A549 (cell line): ENCODE measurements at regions not wholly inside any gene's neighbourhood (a gene's known extent, or its start where the extent isn't known, plus 50 kb on each side); places are given as distances from the start of the nearest gene placed in this dataset.
"Not testable (repeated sequence)": the region's sequence is repeated elsewhere in the genome, so short reads cannot be mapped to it uniquely, and the experiment has no call there.

ENCODE experiments used
- ATAC-seq, 2 experiments: fragments of 200-7000 bp in 1 of 2; fragments of >200 bp in 1 of 2; cut with Nextera tagmentation in 1 of 2; cut with Tn5 transposase in 1 of 2; 3 replicates each; pipeline versions ENCODE4 v1.8.0 to v1.9.1; 2018 to 2020; ENCODE audit warnings: mild to moderate bottlenecking in 1 of 2, moderate library complexity in 1 of 2
- CTCF ChIA-PET: fragments of 300-600 bp; sonication (Branson Sonifier 250); formaldehyde crosslinking; extraction: SDS; loops from one replicate; lab custom pipeline; 2021; ENCODE audit warnings: antibody characterized with exemption, inconsistent platforms; lab: Yijun Ruan, JAX
- POLR2A ChIA-PET: fragments of 350-600 bp; formaldehyde crosslinking; extraction: SDS; loops from one replicate; lab custom pipeline; 2021; ENCODE audit warnings: antibody characterized with exemption, inconsistent platforms; lab: Yijun Ruan, JAX
- DNase-seq, 2 experiments: peaks; one replicate each; pipeline versions ENCODE4 v3.0.0 to v3.0.0-alpha.2; 2011 to 2016; ENCODE audit warnings: low read depth in 1 of 2, low spot score in 1 of 2
- FAIRE-seq: peaks from 2 replicates; lab custom pipeline; 2011; peaks lifted over from hg19 to GRCh38; lab: Jason Lieb, UNC
- H3K27ac ChIP-seq, 2 experiments: fragments of >200 bp; sonication (Bioruptor Twin); formaldehyde crosslinking; 3 replicates each; pipeline ENCODE4 v1.5.1; 2016 to 2017
- H3K4me1 ChIP-seq: fragments of >200 bp; sonication (Bioruptor Twin); formaldehyde crosslinking; 3 replicates; pipeline ENCODE4 v1.6.1; 2016
- H3K4me2 ChIP-seq: fragments of >200 bp; sonication (Bioruptor Twin); formaldehyde crosslinking; 3 replicates; pipeline ENCODE4 v1.6.1; 2016
- H3K4me3 ChIP-seq: fragments of >200 bp; sonication (Bioruptor Twin); formaldehyde crosslinking; 3 replicates; pipeline ENCODE4 v1.5.1; 2016
- H3K9me3 ChIP-seq: fragments of >200 bp; sonication (Bioruptor Twin); formaldehyde crosslinking; 3 replicates; pipeline ENCODE4 v1.6.1; 2016
- BCL3 ChIP-seq: fragments of >200 bp; sonication (Bioruptor Twin); formaldehyde crosslinking; IDR thresholded peaks from 3 replicates; pipeline ENCODE4 v1.6.1; 2016
- ELK1 ChIP-seq: fragments of 150-350 bp; IDR thresholded peaks from 2 replicates; pipeline ENCODE4 v1.6.1; 2014; ENCODE audit warnings: low read depth, mild to moderate bottlenecking, low read length
- EP300 ChIP-seq, 2 experiments: fragments of >200 bp; sonication (Bioruptor Twin); formaldehyde crosslinking; IDR thresholded peaks; 2 replicates in 1 of 2; 3 replicates in 1 of 2; pipeline ENCODE4 v1.6.1; 2016 to 2017
- FOXS1 ChIP-seq: fragments of 250-450 bp; sonication (Bioruptor Pico); IDR thresholded peaks from 2 replicates; pipeline ENCODE4 v1.5.0; 2020; ENCODE audit warnings: mild to moderate bottlenecking, moderate library complexity
- HEYL ChIP-seq: fragments of 250-450 bp; sonication (Bioruptor Pico); IDR thresholded peaks from 2 replicates; pipeline ENCODE4 v1.8.0; 2021; ENCODE audit warnings: mild to moderate bottlenecking, moderate library complexity
- HOXA7 ChIP-seq: fragments of 250-450 bp; sonication (Bioruptor Pico); IDR thresholded peaks from 2 replicates; pipeline ENCODE4 v1.5.0; 2020; ENCODE audit warnings: mild to moderate bottlenecking, moderate library complexity
- MAZ ChIP-seq: fragments of 150-350 bp; IDR thresholded peaks from 2 replicates; pipeline ENCODE4 v1.6.1; 2014; ENCODE audit warnings: antibody characterized with exemption, low read depth, low read length, borderline replicate concordance
- MYC ChIP-seq: IDR thresholded peaks from 2 replicates; pipeline ENCODE4 v1.6.1; 2012; ENCODE audit warnings: mild to moderate bottlenecking, inconsistent platforms, low read length, improper control_type of control experiment, borderline replicate concordance
- NPAS2 ChIP-seq: fragments of 250-450 bp; sonication (Bioruptor Pico); IDR thresholded peaks from 2 replicates; pipeline ENCODE4 v1.8.0; 2022; ENCODE audit warnings: mild to moderate bottlenecking, moderate library complexity, borderline replicate concordance
- PBX3 ChIP-seq: IDR thresholded peaks from 2 replicates; pipeline ENCODE4 v1.6.1; 2012
- PHF8 ChIP-seq: fragments of 200-600 bp; sonication (generic); IDR thresholded peaks from 2 replicates; pipeline ENCODE4 v1.6.1; 2016; ENCODE audit warnings: low read depth, mild to moderate bottlenecking, antibody characterized with exemption, moderate library complexity, borderline replicate concordance
- POLR2A ChIP-seq: IDR thresholded peaks from 2 replicates; pipeline ENCODE4 v1.6.1; 2012; ENCODE audit warnings: mild to moderate bottlenecking, low read length
- RAD21 ChIP-seq, 2 experiments: fragments of >200 bp in 1 of 2; sonication (Bioruptor Twin) in 1 of 2; formaldehyde crosslinking in 1 of 2; IDR thresholded peaks in 1 of 2; conservative IDR thresholded peaks in 1 of 2; 2 replicates in 1 of 2; 3 replicates in 1 of 2; pipeline ENCODE4 v1.6.1; 2012 to 2018; ENCODE audit warnings: inconsistent platforms in 1 of 2
- RARB ChIP-seq: fragments of 250-450 bp; sonication (Bioruptor Pico); IDR thresholded peaks from 2 replicates; pipeline ENCODE4 v1.8.0; 2021; ENCODE audit warnings: mild to moderate bottlenecking, moderate library complexity
- REST ChIP-seq: fragments of 200-600 bp; sonication (generic); IDR thresholded peaks from 2 replicates; pipeline ENCODE4 v1.6.1; 2016; ENCODE audit warnings: antibody characterized with exemption, mild to moderate bottlenecking, moderate library complexity
- TFCP2L1 ChIP-seq: fragments of 250-450 bp; sonication (Bioruptor Pico); IDR thresholded peaks from 2 replicates; pipeline ENCODE4 v1.5.0; 2021; ENCODE audit warnings: mild to moderate bottlenecking
- TP53 ChIP-seq: fragments of 250-450 bp; sonication (Bioruptor Pico); IDR thresholded peaks from 2 replicates; pipeline ENCODE4 v1.5.0; 2021; ENCODE audit warnings: mild to moderate bottlenecking, moderate library complexity
- ZNF302 ChIP-seq: fragments of 250-450 bp; sonication (Bioruptor Pico); IDR thresholded peaks from 2 replicates; pipeline ENCODE4 v1.9.0; 2021; ENCODE audit warnings: inconsistent platforms, mild to moderate bottlenecking, moderate library complexity
- ZSCAN20 ChIP-seq: fragments of 250-450 bp; sonication (Bioruptor Pico); IDR thresholded peaks from 2 replicates; pipeline ENCODE4 v1.8.0; 2022; ENCODE audit warnings: mild to moderate bottlenecking, moderate library complexity
- WGBS: methylation state at CpG from one replicate; pipeline ENCODE4 v1.1.6; 2017; ENCODE audit errors: missing lambda C conversion rate; 5-methylcytosine and 5-hydroxymethylcytosine counted together

GRCh38 chr15:96491700-96492644 lies 161.5 kb downstream of the NR2F2 start:
- ATAC-seq, H3K4me2 ChIP-seq, FAIRE-seq, DNase-seq, H3K4me3 ChIP-seq, H3K27ac ChIP-seq, POLR2A ChIA-PET, CTCF ChIA-PET, H3K4me1 ChIP-seq, H3K9me3 ChIP-seq: not testable (repeated sequence)
- whole genome bisulfite sequencing, result 63% methylated on average over 34 of the region's 58 CpGs

- 10% methylated on average over 7 of the region's 7 CpGs for WGBS
- ChIA-PET CTCF (no interaction called here), POLR2A (no interaction called here)
- DNase-seq, result no peak
- Histone ChIP-seq H3K4me3 (no peak overlapping the region), H3K4me1 (no peaks in the 10 kb centered on the region), H3K27ac (no peak overlapping the region), H3K9me3 (no peaks in the 10 kb centered on the region), H3K4me2 (no peak overlapping the region)
- no peak for FAIRE-seq
- no peak for ATAC-seq
- no peak for TF ChIP-seq RAD21 (conservative IDR thresholded peaks at IDR 0.05 in 1 of 2, IDR thresholded peaks at IDR 0.05 in 1 of 2)
- no peak for TF ChIP-seq REST
- no peak for TF ChIP-seq MYC
- TF ChIP-seq RARB (CRISPR knock-in tag), result no peak
- TF ChIP-seq HOXA7, result no peak
- TF ChIP-seq BCL3, result no peak
- no peak for TF ChIP-seq EP300 (IDR thresholded peaks at IDR 0.05)
- TF ChIP-seq TP53 (CRISPR knock-in tag), result no peak
- TF ChIP-seq HEYL, result no peak
- no peak for TF ChIP-seq NPAS2 (CRISPR knock-in tag)
- no peak for TF ChIP-seq PHF8
- TF ChIP-seq ZNF302 (CRISPR knock-in tag), result no peak
- TF ChIP-seq POLR2A, result no peak
- TF ChIP-seq PBX3, result no peak
- no peak for TF ChIP-seq ELK1
- no peak for TF ChIP-seq ZSCAN20 (CRISPR knock-in tag)
- no peak for TF ChIP-seq TFCP2L1 (CRISPR knock-in tag)
- TF ChIP-seq FOXS1 (CRISPR knock-in tag), result no peak
- TF ChIP-seq MAZ, result no peak
- TF ChIP-seq, all 56 proteins: peak for 0
These were observed 164.0 kb downstream of the NR2F2 start for GRCh38 chr15:96494505-96494904.
